IPS-15b (cell line): ENCODE measurements at regions not wholly inside any gene's neighbourhood (a gene's known extent, or its start where the extent isn't known, plus 50 kb on each side); places are given as distances from the start of the nearest gene placed in this dataset.

Experiments used
- H3K27me3 ChIP-seq: one replicate; pipeline ENCODE4 v1.6.1; 2013; ENCODE audit warnings: low read length; ENCODE audit not compliant: control insufficient read depth, insufficient read depth
- H3K36me3 ChIP-seq: one replicate; pipeline ENCODE4 v1.6.1; 2013; ENCODE audit warnings: low read length; ENCODE audit not compliant: control insufficient read depth, insufficient read depth
- H3K4me1 ChIP-seq: one replicate; pipeline ENCODE4 v1.6.1; 2013; ENCODE audit warnings: mild to moderate bottlenecking, low read length; ENCODE audit not compliant: control insufficient read depth, insufficient read depth
- H3K4me3 ChIP-seq: one replicate; pipeline ENCODE4 v1.5.1; 2013; ENCODE audit warnings: low read depth, low read length
- H3K9ac ChIP-seq: one replicate; pipeline ENCODE4 v1.6.1; 2013; ENCODE audit warnings: low read depth, mild to moderate bottlenecking, low read length
- H3K9me3 ChIP-seq: one replicate; pipeline ENCODE4 v1.6.1; 2013; ENCODE audit warnings: mild to moderate bottlenecking, low read length; ENCODE audit not compliant: control insufficient read depth, insufficient read depth

GRCh38 chr1:228920831-228921230 is 185.6 kb downstream of the RHOU start:
- no peaks in the 10 kb centered on the region for H3K4me1 ChIP-seq
- H3K9me3 ChIP-seq, result no peaks in the 10 kb centered on the region
- no peaks in the 10 kb centered on the region for H3K27me3 ChIP-seq
- H3K36me3 ChIP-seq, result no peaks in the 10 kb centered on the region
- H3K4me3 ChIP-seq, result no peak overlapping the region
- no peak overlapping the region for H3K9ac ChIP-seq

DNA sequence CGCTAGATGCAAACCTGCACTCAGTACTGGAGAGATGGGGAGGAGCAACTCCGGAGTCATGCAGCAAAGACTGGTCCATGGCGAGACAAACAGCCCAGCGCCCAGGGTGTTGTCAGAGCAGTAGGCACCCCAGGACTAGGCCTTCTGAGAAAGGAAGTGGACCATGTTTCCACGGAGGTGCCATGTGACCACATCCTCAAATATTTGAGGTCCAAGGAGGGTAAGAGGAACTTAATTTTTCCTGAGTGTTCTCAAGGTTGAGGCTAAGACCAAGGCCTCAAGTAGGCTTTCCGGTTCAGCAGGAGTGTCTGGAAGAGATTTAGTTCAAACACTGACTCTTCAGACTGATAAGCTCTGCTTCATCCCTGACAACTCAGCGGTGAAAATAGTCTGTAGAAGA is 186.2 kb downstream of the RHOU start:
- no peaks in the 10 kb centered on the region for H3K9me3 ChIP-seq
- no peaks in the 10 kb centered on the region for H3K36me3 ChIP-seq

GRCh38 chr1:228922722-228923376 is 187.6 kb downstream of the RHOU start:
- Histone ChIP-seq H3K9ac (no peak overlapping the region), H3K9me3 (no peaks in the 10 kb centered on the region), H3K4me1 (no peaks in the 10 kb centered on the region), H3K4me3 (no peak overlapping the region), H3K27me3 (no peaks in the 10 kb centered on the region), H3K36me3 (no peaks in the 10 kb centered on the region)

More for the DNA sequence above, 186.2 kb downstream of the RHOU start:
- Histone ChIP-seq H3K4me1 (no peaks in the 10 kb centered on the region), H3K9ac (no peak overlapping the region), H3K27me3 (no peaks in the 10 kb centered on the region), H3K4me3 (no peak overlapping the region)

- Histone ChIP-seq H3K4me3 (no peak overlapping the region), H3K9me3 (no peaks in the 10 kb centered on the region), H3K9ac (no peak overlapping the region), H3K27me3 (no peaks in the 10 kb centered on the region), H3K36me3 (no peaks in the 10 kb centered on the region), H3K4me1 (no peaks in the 10 kb centered on the region)
Measured at GRCh38 chr1:228923973-228924686, 188.9 kb downstream of the RHOU start.

DNA sequence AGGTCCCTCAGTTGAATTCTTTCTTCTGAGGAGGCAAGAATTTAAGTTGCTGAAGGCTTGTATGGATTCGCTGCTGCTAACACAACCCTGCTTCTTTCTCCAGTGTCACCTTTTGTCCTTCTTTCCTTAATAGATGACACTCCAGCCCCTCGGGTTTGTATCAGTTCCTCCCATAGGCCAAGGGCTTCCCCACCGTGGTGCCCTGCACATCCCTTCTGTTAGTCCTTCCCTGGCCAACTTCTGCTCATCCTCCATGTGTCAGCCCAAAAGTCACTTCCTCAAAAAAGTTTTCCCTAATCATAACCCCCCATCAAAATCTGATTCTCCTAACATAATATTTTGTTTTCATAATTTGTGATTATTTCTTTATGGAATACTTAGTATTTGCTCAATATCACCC is 190.4 kb downstream of the RHOU start:
- Histone ChIP-seq H3K36me3 (no peaks in the 10 kb centered on the region), H3K4me1 (no peaks in the 10 kb centered on the region), H3K9me3 (no peaks in the 10 kb centered on the region), H3K27me3 (no peaks in the 10 kb centered on the region), H3K9ac (no peak overlapping the region), H3K4me3 (no peak overlapping the region)

DNA sequence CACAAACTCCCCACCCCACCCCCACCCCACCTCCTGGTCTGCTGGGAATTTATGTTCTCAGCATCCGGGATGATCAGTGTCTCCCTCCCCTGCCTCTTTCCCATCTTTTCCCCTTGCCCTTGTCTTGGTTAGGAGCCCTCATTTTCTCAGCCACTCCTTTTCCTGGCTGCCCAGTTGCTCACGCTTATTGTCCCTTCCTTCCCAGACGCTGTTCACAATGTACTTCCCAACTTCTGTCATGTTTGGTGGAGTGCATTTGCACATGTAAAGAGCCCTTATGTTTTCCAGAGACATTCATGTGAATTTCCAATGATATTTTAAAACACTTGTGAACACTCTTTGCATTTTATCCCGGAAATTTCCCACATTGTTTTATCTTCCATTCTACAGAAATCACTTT is 192.1 kb downstream of the RHOU start:
- Histone ChIP-seq H3K9me3 (no peaks in the 10 kb centered on the region), H3K36me3 (no peaks in the 10 kb centered on the region), H3K9ac (no peak overlapping the region), H3K4me3 (no peak overlapping the region), H3K4me1 (no peaks in the 10 kb centered on the region), H3K27me3 (no peaks in the 10 kb centered on the region)

DNA sequence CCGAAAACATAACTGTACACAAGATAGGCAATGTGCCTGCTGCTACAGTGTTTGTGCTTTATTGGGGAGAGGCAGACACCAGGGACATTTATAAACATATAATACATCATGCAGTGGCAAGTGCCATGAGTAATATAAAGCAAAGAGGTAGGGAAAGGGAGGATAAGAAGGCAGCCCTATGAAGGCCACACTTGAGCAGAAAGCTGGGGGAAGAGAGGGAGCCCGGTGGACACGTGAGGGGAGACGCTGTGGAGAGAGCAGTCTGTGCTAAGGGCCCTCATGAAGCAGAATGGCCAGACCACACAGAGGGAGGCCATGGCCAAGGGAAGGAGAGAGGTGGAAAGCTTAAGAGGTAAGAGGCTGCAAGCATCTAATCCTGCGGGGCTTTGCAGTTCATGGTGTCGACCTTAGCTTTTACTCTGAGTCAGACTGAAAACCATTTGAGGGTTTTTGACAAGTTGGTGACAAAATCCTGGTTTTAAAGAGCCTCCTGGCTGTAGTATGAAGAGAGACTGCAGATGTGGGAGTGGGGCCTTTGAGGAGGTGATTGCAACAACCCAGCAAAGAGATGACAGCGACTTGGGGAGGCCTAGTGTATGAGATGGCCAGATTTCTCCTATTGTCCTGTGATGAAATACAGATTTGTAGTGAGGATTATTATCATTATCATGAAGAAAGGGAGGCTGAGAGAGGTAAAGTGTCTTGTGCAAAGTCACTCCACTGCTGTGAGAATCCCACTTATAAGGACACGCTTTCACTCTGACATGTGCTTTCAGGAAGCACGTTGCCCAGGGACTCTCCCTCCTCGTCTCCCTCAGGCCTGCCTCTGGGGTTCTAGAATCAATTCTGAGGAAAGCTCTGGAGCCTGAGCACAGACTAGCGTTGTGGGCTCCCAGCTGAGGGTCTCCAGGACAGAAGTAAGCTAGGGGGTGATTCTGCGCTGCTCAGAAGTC is 192.9 kb downstream of the RHOU start:
- H3K9ac ChIP-seq, result no peak overlapping the region
- H3K4me1 ChIP-seq, result no peaks in the 10 kb centered on the region
- no peak overlapping the region for H3K4me3 ChIP-seq
- H3K9me3 ChIP-seq, result no peaks in the 10 kb centered on the region
- H3K27me3 ChIP-seq, result no peaks in the 10 kb centered on the region
- H3K36me3 ChIP-seq, result no peaks in the 10 kb centered on the region

DNA sequence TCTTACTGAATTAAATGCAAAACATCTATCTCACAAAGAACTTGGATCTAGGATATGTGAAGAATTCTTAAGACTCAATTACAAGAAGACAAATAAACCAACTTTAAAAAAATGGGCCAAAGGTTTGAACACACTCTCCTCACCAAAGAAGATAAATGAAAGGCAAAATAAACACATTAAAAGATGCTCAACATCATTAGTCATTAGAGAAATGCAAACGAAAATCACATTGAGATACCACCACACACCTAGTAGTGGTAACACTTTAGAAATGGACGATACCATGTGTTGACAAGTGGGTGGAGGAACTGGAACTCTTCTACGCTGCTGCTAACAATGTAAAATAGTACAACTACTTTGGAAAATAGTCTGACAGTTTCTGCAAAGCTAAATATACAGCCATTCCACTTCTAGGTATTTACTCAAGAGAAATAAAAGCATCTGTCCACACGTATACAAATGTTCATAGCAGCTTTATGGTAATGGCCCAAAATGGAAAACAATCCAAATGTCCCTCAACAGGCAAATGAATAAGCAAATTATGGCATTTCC is 194.3 kb downstream of the RHOU start:
- H3K4me1 ChIP-seq, result no peaks in the 10 kb centered on the region
- H3K4me3 ChIP-seq, result no peak overlapping the region
- no peaks in the 10 kb centered on the region for H3K9me3 ChIP-seq
- no peaks in the 10 kb centered on the region for H3K36me3 ChIP-seq
- no peaks in the 10 kb centered on the region for H3K27me3 ChIP-seq
- H3K9ac ChIP-seq, result no peak overlapping the region

- Histone ChIP-seq H3K36me3 (no peaks in the 10 kb centered on the region), H3K27me3 (no peaks in the 10 kb centered on the region), H3K4me1 (no peaks in the 10 kb centered on the region), H3K9ac (no peak overlapping the region), H3K4me3 (no peak overlapping the region), H3K9me3 (no peaks in the 10 kb centered on the region)
Measured at GRCh38 chr1:228930479-228930957, 195.2 kb downstream of the RHOU start.

DNA sequence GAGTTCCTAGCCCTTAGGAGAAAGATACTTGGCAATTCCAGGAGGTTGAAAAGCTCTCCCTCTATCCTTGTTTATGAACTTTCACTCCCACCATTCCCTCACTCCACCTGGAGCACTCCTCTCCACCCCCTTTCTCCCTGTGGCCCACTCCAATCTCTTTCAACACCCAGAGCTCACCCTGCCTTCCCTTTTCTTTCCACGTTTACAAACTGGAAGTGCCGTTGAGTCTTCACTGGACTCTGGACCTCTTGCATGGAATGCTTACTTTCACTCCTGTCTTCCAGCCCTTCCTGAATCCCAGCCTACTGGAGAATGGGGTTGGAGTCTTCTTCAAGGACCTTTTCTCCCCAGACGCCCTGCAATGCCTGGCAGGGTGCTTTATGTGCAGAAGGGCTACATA is 198.5 kb downstream of the RHOU start:
- H3K9me3 ChIP-seq, result no peaks in the 10 kb centered on the region
- no peak overlapping the region for H3K9ac ChIP-seq
- no peaks in the 10 kb centered on the region for H3K4me1 ChIP-seq
- H3K4me3 ChIP-seq, result no peak overlapping the region
- H3K36me3 ChIP-seq, result no peaks in the 10 kb centered on the region
- no peaks in the 10 kb centered on the region for H3K27me3 ChIP-seq

DNA sequence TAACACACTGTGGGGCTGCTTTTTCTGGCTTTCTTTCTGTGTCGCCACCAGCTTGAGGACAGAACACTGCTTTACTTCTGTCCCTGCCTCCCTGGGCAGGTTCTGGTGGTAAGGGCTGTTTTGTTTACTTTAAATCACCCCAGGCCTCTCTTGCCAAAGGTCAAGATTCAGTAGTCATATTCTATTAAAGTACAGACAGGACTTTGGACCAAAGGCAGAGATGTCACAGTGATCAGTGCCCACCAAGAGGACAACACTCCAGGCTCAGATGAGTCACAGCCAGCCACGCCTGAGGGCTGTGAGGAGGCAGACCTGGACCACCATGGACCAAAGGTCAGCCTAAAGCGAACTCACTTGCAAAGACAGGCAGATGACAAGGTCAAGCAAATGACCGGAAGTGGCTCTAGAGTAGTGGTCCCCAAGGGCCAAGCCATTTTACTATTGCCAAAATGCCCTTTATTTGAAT is 200.0 kb downstream of the RHOU start:
- no peak overlapping the region for H3K4me3 ChIP-seq
- no peaks in the 10 kb centered on the region for H3K36me3 ChIP-seq
- H3K9ac ChIP-seq, result no peak overlapping the region
- H3K4me1 ChIP-seq, result no peaks in the 10 kb centered on the region
- no peaks in the 10 kb centered on the region for H3K9me3 ChIP-seq
- H3K27me3 ChIP-seq, result no peaks in the 10 kb centered on the region
